ENCODE measurements at regions not wholly inside any gene's neighbourhood (a gene's known extent, or its start where the extent isn't known, plus 50 kb on each side); places are given as distances from the start of the nearest gene placed in this dataset.

DNA sequence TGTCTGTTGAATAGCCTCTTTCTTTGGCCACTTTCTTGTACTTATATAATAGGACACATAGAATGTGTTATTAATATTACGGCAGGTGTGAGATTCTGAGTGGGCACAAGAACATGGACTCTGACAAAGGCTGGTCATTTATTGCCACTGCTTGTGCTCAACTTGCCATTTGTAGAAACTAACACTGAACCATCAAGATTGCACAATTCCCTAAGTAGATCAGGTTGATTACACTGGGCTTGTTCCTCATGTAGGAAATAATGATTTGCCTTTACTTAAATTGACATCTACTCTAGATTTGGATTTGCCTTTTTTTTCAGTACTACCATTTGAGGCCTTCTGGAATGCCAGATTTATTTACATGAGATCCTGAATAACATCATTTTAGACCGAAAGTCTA lies 342.7 kb upstream of the CWC22 start:
- no peaks in the 10 kb centered on the region for H3K36me3 ChIP-seq (ENCODE audit: control insufficient read depth, insufficient read depth, low read length)
- no peaks in the 10 kb centered on the region for H3K27me3 ChIP-seq (ENCODE audit: control insufficient read depth, insufficient read depth, low read length)
- ChIA-PET POLR2A (interaction anchor here (0.6 kb wide), 1 partner anchor 594 kb away, joined by 14 read pairs; no protein-coding TSS in a partner anchor), CTCF (no interaction called here)
- ATAC-seq (no peak), DNase-seq (ENCODE audit: low read depth, low spot score) (no peak)
- H3K27ac ChIP-seq (ENCODE audit: low read length) = no peak overlapping the region
- H3K4me3 ChIP-seq (ENCODE audit: low read depth in 2 of 2, low read length in 2 of 2) = no peak overlapping the region
- no TSS peak for BruUV-seq (replicated peaks)
- no peaks in the 10 kb centered on the region for H3K4me1 ChIP-seq (ENCODE audit: control insufficient read depth, insufficient read depth, low read length)
- intact Hi-C loops (cut with micrococcal nuclease; ENCODE audit: unreplicated experiment) (no loop called here), in situ Hi-C loops (cut with HindIII; ENCODE audit: low pct_unique_long_range_greater_than_20kb, low sequenced_read_pairs) (no loop called here)
- TF ChIP-seq CTCF (IDR thresholded peaks at IDR 0.05) (no peak), POLR2AphosphoS5 (IDR thresholded peaks at IDR 0.05; ENCODE audit: low read depth, low read length) (no peak), REST (IDR thresholded peaks at IDR 0.05; ENCODE audit: insufficient read depth in 1 of 2, low read depth in 2 of 2, low read length in 1 of 2) (no peak), SIN3A (IDR thresholded peaks at IDR 0.05; ENCODE audit: borderline replicate concordance, insufficient read depth, low read depth, low read length) (no peak), TCF7L2 (IDR thresholded peaks at IDR 0.05; ENCODE audit: low read depth, low read length) (no peak)
- peaks cover 5% of the 10 kb centered on the region; the same call in 1 of the 2 replicates for H3K9me3 ChIP-seq (ENCODE audit: control insufficient read depth, insufficient read depth, low read depth, low read length)

DNA sequence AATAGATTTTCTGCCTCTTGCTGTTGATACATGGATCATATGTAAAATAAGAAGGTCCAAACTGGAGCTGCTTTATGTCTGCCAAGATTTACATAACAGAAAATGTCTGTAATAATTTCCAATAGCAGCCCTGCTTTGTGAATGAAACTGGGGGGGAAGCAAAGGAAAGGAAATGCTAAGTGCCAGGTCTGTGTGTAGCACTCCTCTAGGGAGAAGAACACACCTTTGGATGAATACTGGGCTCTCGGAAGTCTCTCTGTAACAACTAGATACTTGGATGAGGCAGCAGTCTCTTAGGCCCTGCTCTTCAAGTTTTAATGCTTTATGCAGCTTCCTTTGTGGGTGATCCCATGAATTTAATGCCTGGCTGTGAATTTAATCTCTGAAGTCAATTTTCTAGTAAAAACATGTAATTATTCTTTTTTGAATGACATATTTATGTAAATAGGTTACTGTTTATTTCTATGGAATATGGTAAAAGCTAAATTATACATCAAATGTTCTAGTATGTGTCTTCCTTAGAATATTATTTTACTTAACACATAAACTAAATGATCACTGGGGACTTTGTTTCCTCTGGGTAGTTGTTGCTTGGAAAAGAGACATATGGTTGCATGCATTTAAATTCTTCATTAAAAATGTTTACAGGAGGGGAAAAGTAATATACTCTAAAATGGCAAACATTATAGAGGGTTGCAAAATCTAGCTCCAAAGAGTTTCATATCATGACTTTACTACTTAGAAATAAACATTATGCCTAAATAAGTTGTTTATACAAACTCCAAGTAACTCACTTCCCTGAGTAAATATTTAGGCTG lies 336.6 kb upstream of the CWC22 start:
- POLR2A ChIA-PET = no interaction called here
- Histone ChIP-seq H3K36me3 (ENCODE audit: control insufficient read depth, insufficient read depth, low read length) (no peaks in the 10 kb centered on the region), H3K4me3 (ENCODE audit: low read depth in 2 of 2, low read length in 2 of 2) (no peak overlapping the region), H3K27ac (ENCODE audit: low read length) (no peak overlapping the region), H3K9me3 (ENCODE audit: control insufficient read depth, insufficient read depth, low read depth, low read length) (peaks cover 12% of the 10 kb centered on the region; the same call in 1 of the 2 replicates), H3K4me1 (ENCODE audit: control insufficient read depth, insufficient read depth, low read length) (no peaks in the 10 kb centered on the region), H3K27me3 (ENCODE audit: control insufficient read depth, insufficient read depth, low read length) (no peaks in the 10 kb centered on the region)
- no peak for ATAC-seq
- BruUV-seq (replicated peaks) = no TSS peak
- TF ChIP-seq SIN3A (IDR thresholded peaks at IDR 0.05; ENCODE audit: borderline replicate concordance, insufficient read depth, low read depth, low read length) (no peak), REST (IDR thresholded peaks at IDR 0.05; ENCODE audit: insufficient read depth in 1 of 2, low read depth in 2 of 2, low read length in 1 of 2) (no peak), TCF7L2 (IDR thresholded peaks at IDR 0.05; ENCODE audit: low read depth, low read length) (no peak), POLR2AphosphoS5 (IDR thresholded peaks at IDR 0.05; ENCODE audit: low read depth, low read length) (no peak), CTCF (IDR thresholded peaks at IDR 0.05) (no peak)
- intact Hi-C loops (cut with micrococcal nuclease; ENCODE audit: unreplicated experiment) = no loop called here
- in situ Hi-C loops (cut with HindIII; ENCODE audit: low pct_unique_long_range_greater_than_20kb, low sequenced_read_pairs) = no loop called here
- CTCF ChIA-PET = no interaction called here
- no peak for DNase-seq (ENCODE audit: low read depth, low spot score)
